RWPE2 (cell line): ENCODE measurements at regions not wholly inside any gene's neighbourhood (a gene's known extent, or its start where the extent isn't known, plus 50 kb on each side); places are given as distances from the start of the nearest gene placed in this dataset.

ENCODE experiments used
- ATAC-seq: fragments of 200-7000 bp; cut with Tn5 transposase; 3 replicates; pipeline ENCODE4 v1.9.1; 2021; ENCODE audit warnings: low read depth
- DNase-seq: peaks from one replicate; pipeline ENCODE4 v3.0.0-alpha.2; 2020; ENCODE audit warnings: low spot score
- H3K27ac ChIP-seq: fragments of 450-650 bp; 2 replicates; pipeline ENCODE4 v1.5.1; 2017; ENCODE audit warnings: mild to moderate bottlenecking; ENCODE audit not compliant: poor library complexity, severe bottlenecking
- H3K27me3 ChIP-seq: fragments of 250-450 bp; sonication (Bioruptor Pico); 2 replicates; pipeline ENCODE4 v1.5.1; 2021; ENCODE audit warnings: mild to moderate bottlenecking, moderate library complexity; ENCODE audit not compliant: insufficient read depth, poor library complexity, severe bottlenecking
- H3K36me3 ChIP-seq: fragments of 250-450 bp; sonication (Bioruptor Pico); 2 replicates; pipeline ENCODE4 v1.5.1; 2020; ENCODE audit warnings: low read depth, mild to moderate bottlenecking, moderate library complexity
- H3K4me1 ChIP-seq: fragments of 250-450 bp; sonication (Bioruptor Pico); 2 replicates; pipeline ENCODE4 v1.5.1; 2021; ENCODE audit warnings: mild to moderate bottlenecking, moderate library complexity; ENCODE audit not compliant: insufficient read depth, poor library complexity, severe bottlenecking
- H3K4me3 ChIP-seq: fragments of 250-450 bp; sonication (Bioruptor Pico); 2 replicates; pipeline ENCODE4 v1.5.1; 2021; ENCODE audit warnings: mild to moderate bottlenecking, moderate library complexity; ENCODE audit not compliant: severe bottlenecking
- H3K9me3 ChIP-seq: fragments of 250-450 bp; sonication (Bioruptor Pico); 2 replicates; pipeline ENCODE4 v1.5.1; 2021; ENCODE audit warnings: mild to moderate bottlenecking, moderate library complexity; ENCODE audit not compliant: severe bottlenecking
- CTCF ChIP-seq: fragments of 450-650 bp; IDR thresholded peaks from one replicate; pipeline ENCODE4 v1.5.1; 2017; ENCODE audit warnings: mild to moderate bottlenecking, moderate library complexity; ENCODE audit not compliant: poor library complexity, severe bottlenecking

GRCh38 chrX:26008042-26008441 is 130.1 kb upstream of the MAGEB18 start:
- Histone ChIP-seq H3K27ac (no peak overlapping the region), H3K4me3 (no peak overlapping the region), H3K9me3 (no peaks in the 10 kb centered on the region), H3K27me3 (no peaks in the 10 kb centered on the region), H3K36me3 (no peaks in the 10 kb centered on the region), H3K4me1 (no peaks in the 10 kb centered on the region)
- DNase-seq (no peak), ATAC-seq (no peak)
- TF ChIP-seq CTCF: no peak

DNA sequence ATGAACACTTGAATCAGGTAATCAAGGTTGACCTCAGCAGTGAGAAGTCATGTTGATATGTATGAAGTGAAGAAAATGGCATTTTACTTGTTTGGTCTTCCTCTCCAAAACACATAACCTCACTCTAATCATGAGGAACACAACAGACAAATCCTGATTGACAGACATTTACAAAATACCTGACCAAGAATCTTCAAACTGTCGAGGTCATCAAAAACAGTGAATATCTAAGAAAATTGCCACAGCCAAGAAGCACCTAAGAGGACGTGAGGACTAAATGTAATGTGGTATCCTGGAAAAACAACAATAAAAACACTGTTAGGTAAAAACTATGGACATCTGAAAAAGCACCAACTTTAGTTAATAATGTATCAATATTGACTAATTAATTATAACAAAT is 129.5 kb upstream of the MAGEB18 start:
- Histone ChIP-seq H3K27me3 (no peaks in the 10 kb centered on the region), H3K4me3 (no peak overlapping the region), H3K9me3 (no peaks in the 10 kb centered on the region), H3K4me1 (no peaks in the 10 kb centered on the region), H3K36me3 (no peaks in the 10 kb centered on the region), H3K27ac (no peak overlapping the region)
- no peak for ATAC-seq
- DNase-seq: no peak
- no peak for TF ChIP-seq CTCF

GRCh38 chrX:26019386-26019785 is 118.8 kb upstream of the MAGEB18 start:
- DNase-seq (no peak), ATAC-seq (no peak)
- TF ChIP-seq CTCF: no peak
- Histone ChIP-seq H3K27me3 (no peaks in the 10 kb centered on the region), H3K9me3 (no peaks in the 10 kb centered on the region), H3K4me1 (no peaks in the 10 kb centered on the region), H3K27ac (no peak overlapping the region), H3K36me3 (no peaks in the 10 kb centered on the region), H3K4me3 (no peak overlapping the region)

DNA sequence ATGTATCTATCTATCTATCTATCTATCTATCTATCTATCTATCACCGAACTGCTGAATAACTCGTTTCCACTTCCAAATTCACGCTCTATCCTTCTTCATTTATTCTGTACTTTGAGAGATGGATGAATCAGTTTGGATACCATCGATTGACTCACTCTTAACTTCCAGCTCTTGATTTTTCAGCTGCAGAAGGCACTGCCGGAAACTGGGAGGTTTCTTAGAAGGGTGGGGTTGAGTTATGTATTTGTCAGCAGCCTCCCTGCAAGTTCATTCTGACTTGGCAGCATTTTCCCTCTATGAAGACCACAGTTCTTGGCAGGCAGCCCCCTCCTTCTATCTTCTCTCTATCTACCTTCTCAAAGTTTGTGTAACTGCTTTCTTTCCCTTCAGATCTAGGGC is 112.0 kb upstream of the MAGEB18 start:
- Histone ChIP-seq H3K27me3 (no peaks in the 10 kb centered on the region), H3K36me3 (no peaks in the 10 kb centered on the region), H3K4me3 (no peak overlapping the region), H3K9me3 (no peaks in the 10 kb centered on the region), H3K4me1 (no peaks in the 10 kb centered on the region), H3K27ac (no peak overlapping the region)
- no peak for ATAC-seq
- no peak for DNase-seq
- TF ChIP-seq CTCF: no peak

DNA sequence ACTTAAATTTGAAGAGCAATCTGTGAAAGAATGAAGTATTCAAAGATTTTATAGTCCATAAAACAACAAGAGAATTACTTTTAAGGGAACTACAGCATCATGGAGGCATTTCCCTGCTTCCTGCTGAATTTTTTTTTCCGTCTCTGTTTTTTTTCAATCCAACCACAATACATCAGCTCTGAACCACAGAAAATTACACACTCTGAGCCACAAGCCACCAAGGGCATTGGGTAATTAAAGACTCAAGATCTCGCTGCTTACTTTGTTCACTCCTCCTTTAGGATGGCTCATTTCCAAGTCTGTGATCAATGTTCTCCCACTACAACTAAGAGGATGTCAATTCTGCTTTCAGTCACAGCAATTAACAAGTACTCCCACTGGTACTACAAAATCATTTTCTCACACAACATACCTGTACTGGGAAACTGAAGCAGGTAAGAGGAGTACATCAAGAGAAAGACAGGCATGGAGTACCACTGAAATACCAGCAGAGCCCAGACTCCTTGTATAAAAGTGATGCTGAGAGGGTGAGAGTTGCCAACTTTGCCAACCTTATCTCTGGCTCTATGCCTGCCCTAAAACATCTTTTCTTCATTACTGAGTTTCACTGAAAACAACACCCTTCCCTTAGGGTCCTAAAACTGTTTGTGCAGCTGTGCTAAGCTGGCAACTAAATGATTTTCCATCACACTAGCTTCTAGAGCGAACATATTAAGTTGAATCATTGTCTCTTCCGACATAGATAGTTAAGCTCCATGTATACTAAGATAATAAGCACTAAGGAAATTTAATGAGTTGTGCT is 105.8 kb upstream of the MAGEB18 start:
- Histone ChIP-seq H3K27ac (no peak overlapping the region), H3K27me3 (no peaks in the 10 kb centered on the region), H3K9me3 (no peaks in the 10 kb centered on the region), H3K4me1 (no peaks in the 10 kb centered on the region), H3K36me3 (no peaks in the 10 kb centered on the region), H3K4me3 (no peak overlapping the region)
- no peak for ATAC-seq
- DNase-seq: no peak
- TF ChIP-seq CTCF: no peak
